SU-DHL-6 (cell line): ENCODE measurements at regions not wholly inside any gene's neighbourhood (a gene's known extent, or its start where the extent isn't known, plus 50 kb on each side); places are given as distances from the start of the nearest gene placed in this dataset.

ENCODE experiments used
- H2AFZ ChIP-seq: fragments of 200-600 bp; sonication (generic); 2 replicates; pipeline ENCODE4 v1.6.1; 2014; ENCODE audit warnings: low read depth, mild to moderate bottlenecking, moderate library complexity, mixed read lengths, antibody characterized with exemption, low read length; ENCODE audit not compliant: severe bottlenecking
- H3F3A ChIP-seq: fragments of 200-600 bp; shearing (Covaris generic); 2 replicates; pipeline ENCODE4 v1.6.0; 2016; ENCODE audit warnings: antibody characterized with exemption, mild to moderate bottlenecking; ENCODE audit not compliant: insufficient read depth
- H3K27ac ChIP-seq: fragments of 200-600 bp; sonication (generic); 2 replicates; pipeline ENCODE4 v1.5.1; 2016; ENCODE audit warnings: low read depth, mild to moderate bottlenecking, low read length, moderate library complexity, mixed read lengths
- H3K27me3 ChIP-seq: fragments of 200-600 bp; sonication (generic), shearing (Covaris generic); 2 replicates; pipeline ENCODE4 v1.6.0; 2014; ENCODE audit warnings: mild to moderate bottlenecking, low read length
- H3K36me3 ChIP-seq: fragments of 200-600 bp; sonication (generic); 2 replicates; pipeline ENCODE4 v1.6.1; 2014; ENCODE audit warnings: mild to moderate bottlenecking, low read length, mixed read lengths
- H3K4me2 ChIP-seq: fragments of 300-600, 200-600 bp; shearing (Covaris generic), sonication (generic); 2 replicates; pipeline ENCODE4 v1.6.0; 2014; ENCODE audit warnings: low read length, low read depth, mild to moderate bottlenecking; ENCODE audit not compliant: poor library complexity, severe bottlenecking
- H3K4me3 ChIP-seq: fragments of 200-600 bp; sonication (generic); 2 replicates; pipeline ENCODE4 v1.5.1; 2014; ENCODE audit warnings: antibody characterized with exemption, low read length, mild to moderate bottlenecking, mixed read lengths; ENCODE audit not compliant: insufficient read depth, poor library complexity, severe bottlenecking
- H3K79me2 ChIP-seq: fragments of 200-600 bp; sonication (generic); 2 replicates; pipeline ENCODE4 v1.6.1; 2014; ENCODE audit warnings: mild to moderate bottlenecking, low read length, moderate library complexity; ENCODE audit not compliant: insufficient read depth
- H3K9ac ChIP-seq: fragments of 200-600 bp; sonication (generic); 2 replicates; pipeline ENCODE4 v1.7.0; 2014; ENCODE audit warnings: mild to moderate bottlenecking, low read length
- H3K9me2 ChIP-seq: fragments of 200-600 bp; sonication (generic); replicated peaks from 2 replicates; pipeline ENCODE4 v1.6.1; 2014; ENCODE audit warnings: low read length; ENCODE audit not compliant: insufficient read depth
- H3K9me3 ChIP-seq: fragments of 200-600 bp; sonication (generic); 2 replicates; pipeline ENCODE4 v1.6.1; 2014; ENCODE audit warnings: low read length, mixed read lengths; ENCODE audit not compliant: insufficient read depth
- H4K20me1 ChIP-seq: fragments of 200-600 bp; sonication (generic); 2 replicates; pipeline ENCODE4 v1.6.1; 2014; ENCODE audit warnings: low read depth, mild to moderate bottlenecking, antibody characterized with exemption, low read length, moderate library complexity, mixed read lengths
- CTCF ChIP-seq: fragments of 200-600 bp; sonication (generic); IDR thresholded peaks from one replicate; pipeline ENCODE4 v1.5.1; 2017; ENCODE audit warnings: antibody characterized with exemption, mild to moderate bottlenecking, low read length, moderate library complexity; ENCODE audit not compliant: insufficient read depth, poor library complexity, severe bottlenecking
- EZH2phosphoT487 ChIP-seq: fragments of 200-600 bp; sonication (generic), shearing (Covaris generic); conservative IDR thresholded peaks from 2 replicates; pipeline ENCODE4 v1.6.1; 2018; ENCODE audit warnings: mild to moderate bottlenecking, antibody characterized with exemption, low read length, moderate library complexity, mixed read lengths

- Histone ChIP-seq H4K20me1 (no peaks in the 10 kb centered on the region), H3K9me3 (no peaks in the 10 kb centered on the region), H3K79me2 (no peaks in the 10 kb centered on the region), H3K4me3 (no peak overlapping the region), H2AFZ (no peak overlapping the region), H3K4me2 (no peak overlapping the region), H3K27ac (no peak overlapping the region), H3K36me3 (no peaks in the 10 kb centered on the region), H3K9me2 (no peaks in the 10 kb centered on the region), H3K9ac (no peak overlapping the region), H3F3A (no peaks in the 10 kb centered on the region), H3K27me3 (no peaks in the 10 kb centered on the region)
- TF ChIP-seq CTCF: no peak
- no peak for TF ChIP-seq EZH2phosphoT487
These were observed 56.7 kb upstream of the CTNNA1 start for GRCh38 chr5:138696501-138696900.

- H3K27me3 ChIP-seq: no peaks in the 10 kb centered on the region
- no peak overlapping the region for H3K9ac ChIP-seq
- H2AFZ ChIP-seq: no peak overlapping the region
- TF ChIP-seq EZH2phosphoT487 (no peak), CTCF (no peak)
- no peaks in the 10 kb centered on the region for H3K36me3 ChIP-seq
- no peaks in the 10 kb centered on the region for H3K9me2 ChIP-seq
- H4K20me1 ChIP-seq: no peaks in the 10 kb centered on the region
- no peaks in the 10 kb centered on the region for H3K79me2 ChIP-seq
- no peak overlapping the region for H3K4me2 ChIP-seq
- no peak overlapping the region for H3K27ac ChIP-seq
- H3K9me3 ChIP-seq: no peaks in the 10 kb centered on the region
- no peak overlapping the region for H3K4me3 ChIP-seq
- H3F3A ChIP-seq: no peaks in the 10 kb centered on the region
These were observed 57.4 kb upstream of the CTNNA1 start for GRCh38 chr5:138695781-138696180.

- Histone ChIP-seq H3F3A (no peaks in the 10 kb centered on the region), H3K27me3 (no peaks in the 10 kb centered on the region), H3K36me3 (no peaks in the 10 kb centered on the region), H3K9me2 (no peaks in the 10 kb centered on the region), H3K4me3 (no peak overlapping the region), H3K9ac (no peak overlapping the region), H3K9me3 (no peaks in the 10 kb centered on the region), H4K20me1 (no peaks in the 10 kb centered on the region), H2AFZ (no peak overlapping the region), H3K4me2 (no peak overlapping the region), H3K27ac (no peak overlapping the region), H3K79me2 (no peaks in the 10 kb centered on the region)
- TF ChIP-seq CTCF (no peak), EZH2phosphoT487 (no peak)
These were observed 59.1 kb upstream of the CTNNA1 start for GRCh38 chr5:138694146-138694545.
